GM21390 (cell line): ENCODE measurements at regions not wholly inside any gene's neighbourhood (a gene's known extent, or its start where the extent isn't known, plus 50 kb on each side); places are given as distances from the start of the nearest gene placed in this dataset.
"Not testable (repeated sequence)": the region's sequence is repeated elsewhere in the genome, so short reads cannot be mapped to it uniquely, and the experiment has no call there.

ENCODE experiments used
- ATAC-seq: cut with Tn5 transposase; IDR thresholded peaks from one replicate; pipeline ENCODE4 v1.9.1; 2021; ENCODE audit not compliant: unreplicated experiment

DNA sequence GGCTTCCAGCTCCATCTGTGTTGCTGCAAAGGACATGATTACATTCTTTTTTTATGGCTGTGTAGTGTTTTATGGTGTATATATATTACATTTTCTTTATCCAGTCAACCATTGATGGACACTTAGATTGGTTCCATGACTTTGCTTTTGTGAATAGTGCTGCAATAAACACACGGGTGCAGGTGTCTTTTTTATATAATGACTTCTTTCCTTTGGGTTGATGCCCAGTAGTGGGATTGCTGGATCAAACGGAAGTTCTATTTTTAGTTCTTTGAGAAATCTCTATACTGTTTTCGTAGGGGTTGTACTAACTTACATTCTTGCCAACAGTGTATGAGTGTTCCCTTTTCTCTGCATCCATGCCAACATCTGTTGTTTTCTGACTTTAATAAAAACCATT lies 189.7 kb downstream of the ACTR3B start:
- no peak for ATAC-seq

DNA sequence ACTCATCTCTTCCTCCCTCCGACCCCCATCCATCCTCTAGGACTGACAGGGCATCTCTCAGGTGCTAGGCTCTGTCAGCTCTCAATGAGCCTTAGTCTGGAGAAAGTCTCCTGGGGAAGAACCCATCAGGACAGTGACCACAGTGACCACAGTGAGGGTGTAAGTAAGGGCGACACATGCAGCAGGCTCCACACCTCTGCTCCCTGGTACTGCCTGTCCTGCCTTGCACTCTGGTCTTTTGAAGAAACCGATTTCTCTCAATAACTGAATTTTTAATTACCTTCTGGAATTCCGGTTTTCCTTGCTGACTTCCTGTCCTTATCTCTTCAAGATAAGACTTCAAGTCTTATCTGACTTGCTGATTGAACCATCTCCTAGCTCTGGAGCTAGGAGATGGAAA lies 190.2 kb downstream of the ACTR3B start:
- ATAC-seq, result no peak

DNA sequence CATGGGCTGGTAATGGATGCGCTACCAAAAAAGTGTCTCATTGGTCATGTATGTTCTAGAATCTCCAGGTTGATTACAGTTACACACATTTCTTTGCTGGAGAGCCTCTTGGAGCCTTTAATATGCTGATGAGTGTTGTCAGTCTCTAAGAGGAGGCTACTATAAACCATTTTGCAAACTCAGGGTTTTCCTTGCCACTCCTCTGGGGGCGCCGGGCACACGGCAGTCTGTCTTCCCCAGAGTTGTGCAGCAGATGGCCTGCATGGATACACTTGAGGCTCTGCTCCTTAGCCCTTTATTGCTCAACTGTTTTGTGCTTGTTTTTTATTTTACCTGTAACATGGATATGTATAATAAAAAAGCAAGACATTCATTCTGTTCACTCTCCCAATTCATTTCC lies 196.5 kb downstream of the ACTR3B start:
- no peak for ATAC-seq

DNA sequence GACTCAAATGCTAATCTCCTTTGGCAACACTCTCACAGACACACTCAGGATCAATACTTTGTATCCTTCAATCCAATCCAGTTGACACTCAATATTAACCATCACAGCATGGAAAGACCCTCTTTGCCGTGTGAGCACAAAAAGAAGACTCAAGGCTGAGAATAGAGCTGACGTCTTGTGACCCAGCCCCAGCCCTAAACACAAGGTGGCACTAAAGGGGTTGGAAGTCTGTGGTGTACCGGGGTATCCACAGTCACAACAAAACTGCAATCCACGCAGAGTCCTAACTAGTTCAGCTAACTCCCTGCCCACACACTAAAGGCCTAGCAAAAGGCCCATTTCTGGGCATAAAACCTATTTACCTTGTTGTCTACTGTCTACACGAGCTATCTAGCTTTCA lies 200.1 kb downstream of the ACTR3B start:
- ATAC-seq, result no peak

DNA sequence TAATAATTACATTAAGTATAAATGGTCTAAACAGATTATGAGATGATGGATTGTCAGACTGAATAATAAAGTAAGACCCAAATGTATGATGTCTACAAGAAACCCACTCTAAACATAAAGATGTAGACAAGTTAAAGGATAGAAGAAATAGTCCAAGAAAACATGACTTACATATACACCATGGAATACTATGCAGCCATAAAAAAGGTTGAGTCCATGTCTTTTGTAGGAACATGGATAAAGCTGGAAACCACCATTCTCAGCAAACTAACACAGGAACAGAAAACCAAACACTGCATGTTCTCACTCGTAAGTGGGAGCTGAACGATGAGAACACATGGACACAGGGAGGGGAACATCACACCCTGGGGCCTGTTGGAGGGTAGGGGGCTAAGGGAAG lies 202.2 kb downstream of the ACTR3B start:
- not testable (repeated sequence) for ATAC-seq

DNA sequence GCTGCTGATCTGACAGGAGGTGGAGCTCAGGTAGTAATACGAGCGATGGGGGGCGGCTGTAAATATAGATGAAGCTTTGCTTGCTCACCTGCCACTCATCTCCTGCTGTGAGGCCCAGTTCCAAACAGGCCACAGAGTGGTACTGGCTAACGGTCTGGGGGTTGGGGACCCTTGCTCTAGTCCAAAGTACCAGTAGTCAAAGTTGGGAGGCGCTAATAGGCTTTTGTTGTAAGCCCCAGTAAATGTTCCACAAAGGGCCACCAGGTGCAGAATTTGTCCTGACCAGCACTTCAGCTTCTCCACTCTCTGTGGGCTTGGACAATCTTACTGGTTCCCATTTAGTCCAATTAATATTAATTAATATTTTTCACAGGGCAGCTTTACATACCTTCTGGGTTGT lies 206.6 kb downstream of the ACTR3B start:
- ATAC-seq, result no peak

DNA sequence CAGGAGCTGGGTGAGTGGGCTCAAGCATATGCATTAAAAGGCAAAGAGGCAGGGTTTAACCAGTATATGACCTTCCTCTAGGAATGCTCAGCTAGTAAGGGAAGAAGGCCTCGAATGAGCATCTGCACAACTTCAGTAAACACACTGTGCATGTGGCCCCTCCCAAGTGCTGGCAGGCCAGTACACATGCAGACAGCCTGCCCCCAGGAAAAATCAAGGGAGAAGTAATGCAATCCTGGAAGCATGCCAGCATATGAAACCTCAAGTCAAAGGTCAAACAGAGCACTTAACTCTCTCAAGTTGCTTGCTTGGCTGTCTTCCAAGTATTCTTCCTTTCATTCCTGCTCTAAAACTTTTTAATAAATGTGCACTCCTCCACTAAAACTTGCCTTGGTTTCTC lies 208.4 kb downstream of the ACTR3B start:
- ATAC-seq, result no peak

DNA sequence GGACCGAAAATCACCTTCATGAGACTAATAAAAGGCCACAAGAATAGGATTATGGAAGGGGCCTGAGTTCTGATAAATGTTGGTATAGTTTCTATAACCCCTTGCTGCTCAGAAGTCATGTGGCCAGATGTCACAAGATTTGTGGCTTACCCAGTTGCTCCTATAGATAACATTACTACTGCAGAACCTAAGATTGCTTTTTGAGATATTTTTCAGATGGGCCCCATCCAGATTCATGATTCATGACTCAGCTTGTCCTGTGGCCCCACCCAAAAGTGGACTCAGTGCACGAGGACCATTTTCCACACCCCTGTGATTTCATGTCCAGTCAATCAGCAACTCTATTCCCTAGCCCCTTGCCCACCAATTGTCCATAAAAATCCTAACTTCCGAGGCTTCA lies 209.0 kb downstream of the ACTR3B start:
- no peak for ATAC-seq

DNA sequence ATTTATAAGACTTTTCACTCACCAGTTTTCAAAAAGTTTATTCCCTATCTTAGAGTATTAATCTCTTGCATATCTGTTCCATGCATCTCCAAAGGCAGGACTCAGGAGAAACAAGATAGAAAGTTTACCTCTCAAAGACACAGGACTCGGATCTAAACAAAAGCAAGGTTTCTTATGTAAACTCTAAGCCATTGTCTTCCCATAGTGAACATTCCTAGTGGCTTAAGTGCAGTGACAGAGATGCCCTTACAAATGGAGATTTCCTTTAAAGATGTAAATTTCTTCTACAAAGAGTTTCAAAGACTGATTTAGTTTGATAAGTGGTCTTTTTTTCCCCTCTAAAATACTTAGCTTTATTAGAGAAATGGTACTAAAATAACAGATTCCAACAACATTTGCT lies 209.8 kb downstream of the ACTR3B start:
- ATAC-seq, result no peak

DNA sequence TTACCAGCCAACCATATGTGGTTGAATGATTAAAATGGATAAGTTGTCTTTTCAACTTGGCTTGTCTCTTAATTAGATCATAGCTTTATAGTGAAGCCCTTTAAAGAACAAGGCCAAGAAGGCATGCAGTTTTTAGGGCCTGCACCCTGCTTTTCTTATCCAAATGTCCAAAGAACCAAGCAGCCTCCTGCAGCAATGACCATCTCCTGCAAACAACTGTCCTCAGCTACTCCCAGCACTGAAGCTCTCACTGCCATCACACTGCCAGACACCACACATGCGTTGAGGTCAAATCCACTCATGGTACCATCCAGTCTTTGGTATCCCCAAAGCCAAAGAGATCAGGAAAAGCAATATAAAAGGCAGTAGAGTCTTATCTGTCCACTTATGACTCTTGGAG lies 210.3 kb downstream of the ACTR3B start:
- no peak for ATAC-seq

DNA sequence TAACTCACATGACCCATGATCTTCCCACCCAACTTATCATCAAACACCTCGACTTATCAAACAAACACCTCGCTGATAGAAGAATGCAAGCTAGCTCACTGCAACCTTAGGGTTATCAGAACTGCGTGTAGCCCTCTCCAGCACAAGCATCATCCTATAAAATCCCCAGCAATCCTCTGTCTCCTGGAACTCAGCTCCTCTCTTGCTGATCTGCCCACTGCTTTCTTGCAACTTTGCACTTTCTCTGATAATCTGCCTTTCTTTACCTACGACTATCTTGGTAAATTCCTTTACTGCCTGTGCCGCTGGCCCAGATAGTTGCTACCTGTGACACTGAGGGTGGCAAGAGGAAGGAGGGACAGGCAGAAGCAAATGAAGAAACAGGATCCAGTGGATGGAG lies 210.9 kb downstream of the ACTR3B start:
- ATAC-seq, result no peak

DNA sequence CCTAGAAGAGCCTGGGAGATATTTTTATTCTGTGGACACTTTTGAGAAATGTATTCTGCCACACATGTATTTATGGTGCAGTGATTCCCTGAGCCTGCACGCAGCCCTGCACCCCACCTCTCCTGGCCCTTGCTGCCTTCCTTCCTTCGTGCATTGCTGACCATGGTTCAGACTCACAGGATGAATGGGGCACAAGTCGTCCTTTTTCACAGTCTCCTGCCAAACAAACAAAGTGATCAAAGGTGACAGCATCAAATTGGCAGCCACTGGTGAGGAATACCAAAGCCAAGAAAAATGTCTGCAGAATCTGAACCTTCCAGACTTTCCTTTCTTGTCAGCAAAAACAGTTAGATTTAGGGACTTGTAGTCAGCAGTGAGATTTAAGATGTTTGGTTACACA lies 215.0 kb downstream of the ACTR3B start:
- no peak for ATAC-seq

DNA sequence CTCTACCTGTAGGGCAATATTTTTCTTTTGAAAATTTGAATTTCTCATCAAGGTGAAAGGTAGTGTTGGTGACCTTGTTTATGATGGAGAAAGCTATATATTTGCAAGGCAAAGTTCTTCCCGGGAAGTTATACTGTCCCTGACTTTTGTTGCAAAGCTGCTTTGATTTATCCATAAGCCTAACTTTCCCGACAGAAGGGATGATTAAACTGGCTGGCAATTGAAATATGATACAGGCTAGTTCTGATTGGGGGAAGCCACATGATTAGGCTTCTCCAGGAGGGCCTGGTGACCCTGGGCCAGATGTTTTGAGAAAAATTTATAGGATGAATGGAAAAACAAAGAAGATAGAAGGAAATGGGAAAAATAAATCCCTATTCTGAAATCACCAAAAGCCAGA lies 215.5 kb downstream of the ACTR3B start:
- no peak for ATAC-seq

DNA sequence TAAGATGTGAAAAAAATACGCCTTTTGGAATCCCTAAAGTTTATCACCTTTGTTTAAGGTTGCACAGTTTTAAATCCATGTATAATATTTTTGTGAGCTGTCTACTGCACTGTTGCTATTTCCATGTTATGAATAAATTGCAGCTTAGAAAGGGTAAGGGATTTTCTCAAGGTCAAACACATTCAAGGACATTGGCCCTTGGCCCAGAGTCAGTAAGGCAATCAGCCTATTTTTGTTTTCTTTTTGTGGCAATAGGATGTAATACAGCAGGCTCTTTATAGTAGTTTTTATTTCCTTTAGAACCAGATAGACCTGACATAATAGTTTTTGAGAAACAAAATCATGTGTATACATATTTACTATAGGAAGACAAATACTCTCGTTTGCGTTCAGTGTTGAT lies 219.8 kb downstream of the ACTR3B start:
- ATAC-seq, result no peak

DNA sequence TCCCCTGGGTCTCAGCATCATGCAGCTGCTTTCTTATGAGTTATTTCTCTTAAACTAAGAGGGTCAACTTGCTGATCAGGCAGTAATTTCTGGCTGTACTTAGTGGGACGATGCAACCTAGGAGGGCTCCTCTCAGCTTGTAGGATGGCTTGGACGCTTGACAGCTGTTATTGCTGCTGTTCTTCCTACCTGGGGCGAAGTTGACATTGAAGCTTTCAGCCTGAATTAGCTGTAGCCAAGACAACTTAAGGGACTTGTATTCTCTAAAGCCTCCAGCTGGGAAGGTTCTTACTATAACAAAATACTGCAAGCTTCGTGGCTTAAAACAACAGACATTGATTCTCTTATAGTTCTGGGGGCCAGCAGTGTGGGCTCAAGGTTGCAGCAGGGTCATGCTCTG lies 224.9 kb downstream of the ACTR3B start:
- no peak for ATAC-seq

DNA sequence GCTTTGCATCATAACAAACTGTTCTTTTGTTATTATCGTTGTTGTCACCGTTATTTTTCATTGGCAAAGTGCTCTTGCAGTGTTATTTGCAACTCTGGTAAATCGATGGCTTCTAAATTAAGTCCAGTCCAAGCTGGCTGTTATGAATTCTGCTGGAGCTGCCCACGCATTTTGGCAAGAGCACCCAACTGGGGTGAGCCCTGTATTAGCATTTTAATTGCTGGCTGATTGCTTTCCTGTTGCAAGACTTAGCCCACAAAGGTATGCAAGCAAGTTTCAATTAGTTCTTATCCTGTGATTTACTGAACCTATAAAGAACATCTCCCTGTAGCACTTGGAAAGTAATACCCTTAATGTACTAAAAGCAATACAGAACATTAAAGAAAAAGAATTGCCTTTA lies 226.8 kb downstream of the ACTR3B start:
- ATAC-seq, result no peak

DNA sequence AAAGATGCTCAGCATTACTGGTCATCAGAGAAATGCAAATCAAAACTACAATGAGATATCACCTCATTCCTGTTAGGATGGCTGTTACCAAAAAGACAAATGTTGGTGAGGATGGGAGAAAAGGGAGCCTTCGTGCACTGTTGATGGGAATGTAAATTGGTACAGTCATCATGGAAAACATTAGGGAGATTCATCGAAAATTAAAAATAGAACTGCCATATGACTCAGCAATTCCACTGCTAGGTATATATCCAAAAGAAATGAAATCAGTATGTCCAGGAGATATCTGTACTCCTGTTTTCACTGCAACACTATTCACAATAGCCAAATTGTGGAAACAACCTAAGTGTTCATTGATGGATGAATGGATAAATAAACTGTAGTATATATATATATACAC lies 228.1 kb downstream of the ACTR3B start:
- no peak for ATAC-seq

DNA sequence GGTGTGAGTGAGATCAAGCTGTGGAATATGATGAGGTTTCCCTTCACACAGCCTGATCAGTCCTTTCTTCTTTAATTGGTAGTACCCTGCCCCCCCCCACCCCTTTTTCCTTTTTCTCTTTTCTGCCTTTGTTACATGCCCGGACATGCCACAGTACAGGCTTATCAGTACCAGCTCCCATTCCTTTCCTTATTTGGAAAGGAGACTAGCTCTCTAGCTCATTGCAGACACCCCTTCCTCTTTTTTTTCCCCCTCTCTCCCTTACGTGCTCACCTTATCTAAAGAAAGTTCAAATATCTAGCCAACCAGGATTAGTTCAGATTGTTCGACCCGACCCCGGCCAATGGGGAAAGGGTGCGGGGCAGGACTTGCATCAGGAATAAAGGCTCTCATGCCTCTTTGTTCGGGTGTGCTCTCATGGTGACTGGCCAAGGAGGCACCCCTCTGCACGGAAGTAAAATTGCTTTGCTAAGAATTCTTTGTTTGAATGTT lies 230.4 kb downstream of the ACTR3B start:
- ATAC-seq, result no peak

DNA sequence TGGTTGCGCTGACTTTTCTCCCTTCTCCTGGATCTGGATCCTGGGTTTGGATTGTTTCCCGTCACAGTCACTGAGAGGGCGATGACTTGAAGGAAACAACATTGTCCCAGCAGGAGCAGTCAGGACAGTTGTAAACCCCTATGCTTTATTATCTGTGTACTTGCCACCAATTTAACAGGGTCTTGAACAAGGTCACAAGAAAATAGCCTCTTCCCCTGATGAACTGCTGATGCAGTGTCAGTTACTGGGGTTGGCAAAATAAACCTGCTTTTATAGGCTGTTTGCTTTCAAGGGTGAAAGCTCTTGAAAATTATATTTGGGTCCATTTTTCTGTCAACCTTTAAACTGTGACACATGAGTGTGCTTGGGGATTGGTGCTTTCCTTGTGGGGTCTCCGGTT lies 238.9 kb downstream of the ACTR3B start:
- no peak for ATAC-seq

DNA sequence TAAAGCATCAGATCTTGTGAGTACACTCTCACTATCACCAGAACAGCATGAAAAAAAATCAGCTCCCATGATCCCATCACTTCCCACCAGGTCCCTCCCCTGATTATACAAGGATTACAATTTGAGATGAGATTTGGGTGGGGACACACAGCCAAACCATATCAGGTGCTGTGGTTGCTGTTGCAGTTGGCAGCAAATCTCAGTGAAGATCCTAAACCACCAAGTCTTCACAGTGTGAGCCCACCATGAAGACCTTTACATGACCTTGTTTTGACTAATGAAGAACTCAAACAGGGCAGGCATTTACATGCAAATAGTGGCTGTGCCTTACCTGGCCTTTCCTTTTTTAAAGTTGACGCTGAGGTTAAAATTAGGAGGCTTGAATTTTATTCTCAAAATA lies 242.6 kb downstream of the ACTR3B start:
- ATAC-seq, result no peak

DNA sequence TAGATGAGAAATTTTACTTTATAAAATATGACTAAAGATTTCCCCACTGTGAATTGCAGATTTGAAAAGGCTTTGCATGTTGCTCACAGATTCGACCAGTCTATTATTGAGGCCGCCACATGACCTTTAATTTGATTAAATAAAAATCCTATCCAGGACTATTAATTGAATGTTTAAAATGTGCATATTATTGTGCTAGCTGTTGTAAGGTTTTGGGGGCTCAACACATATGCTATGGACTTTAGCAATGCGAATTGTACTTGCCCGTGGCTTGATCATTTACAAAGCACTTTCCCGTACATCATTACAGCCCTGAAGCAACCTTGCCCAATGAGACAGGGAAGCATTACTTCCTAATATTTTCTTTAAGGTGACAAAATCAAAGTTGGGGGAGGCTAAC lies 243.0 kb downstream of the ACTR3B start:
- ATAC-seq, result no peak

DNA sequence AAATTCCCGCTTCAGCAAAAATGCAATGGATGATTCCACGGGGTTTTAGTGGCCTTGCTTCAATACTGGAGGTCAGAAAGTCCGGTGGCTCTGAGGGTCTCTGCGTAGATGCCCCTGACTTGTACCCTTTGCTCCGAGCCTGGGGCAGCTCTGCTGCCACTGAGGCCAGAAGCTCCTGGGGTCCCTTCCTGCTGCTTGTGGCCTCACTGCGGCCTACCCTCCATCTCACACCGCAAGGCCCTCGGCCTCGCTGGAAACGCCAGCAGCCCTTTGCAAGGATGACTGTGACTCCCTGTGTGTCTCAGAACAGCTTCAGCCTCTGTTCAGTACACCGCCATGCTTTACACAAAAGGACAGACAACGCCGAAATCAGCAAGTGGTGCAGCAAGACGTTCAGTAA lies 244.8 kb downstream of the ACTR3B start:
- no peak for ATAC-seq

DNA sequence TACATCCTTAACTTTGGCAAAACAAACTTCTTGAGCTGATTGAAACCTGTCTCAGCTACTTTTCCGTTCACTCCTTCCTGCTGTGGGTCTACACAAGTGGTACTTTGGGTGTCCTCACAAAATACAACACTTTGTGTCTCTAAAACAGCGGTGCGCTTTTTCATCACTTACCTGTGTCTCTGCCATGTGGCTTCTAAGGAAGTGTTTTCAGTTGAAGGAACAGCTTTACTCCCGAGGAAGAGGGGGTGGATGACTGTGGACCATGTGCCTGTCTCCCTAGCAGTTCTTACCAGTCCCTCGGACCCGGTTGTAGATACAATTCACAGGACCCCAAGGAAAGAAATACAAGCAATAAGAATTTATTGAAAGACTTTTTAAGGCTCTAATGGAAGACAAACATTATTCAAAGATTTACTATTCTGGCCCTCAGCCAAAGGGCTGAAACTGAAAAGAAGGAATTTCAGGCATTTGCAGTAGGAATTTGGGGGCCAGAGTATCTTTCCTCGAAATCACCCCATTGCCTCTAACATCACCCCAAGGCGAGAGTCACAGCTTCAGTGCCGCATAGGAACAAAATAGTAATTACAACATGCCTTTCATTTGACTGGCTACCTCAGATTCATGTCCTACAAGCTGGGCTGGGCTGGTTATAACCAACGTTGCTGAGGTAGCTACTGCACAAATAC lies 246.3 kb downstream of the ACTR3B start:
- ATAC-seq, result no peak
